WTC11 (cell line): ENCODE measurements at regions not wholly inside any gene's neighbourhood (a gene's known extent, or its start where the extent isn't known, plus 50 kb on each side); places are given as distances from the start of the nearest gene placed in this dataset.

Experiments used
- RELA ChIP-seq: sonication (generic); formaldehyde crosslinking; IDR thresholded peaks from 2 replicates; pipeline ENCODE4 v1.8.1; 2022; ENCODE audit warnings: missing genetic modification reagents, mild to moderate bottlenecking, borderline replicate concordance
- SP1 ChIP-seq: sonication (generic); formaldehyde crosslinking; conservative IDR thresholded peaks from 2 replicates; pipeline ENCODE4 v1.8.1; 2022; ENCODE audit warnings: missing genetic modification reagents
- TEAD1 ChIP-seq: sonication (generic); formaldehyde crosslinking; IDR thresholded peaks from 2 replicates; pipeline ENCODE4 v1.8.0; 2022; ENCODE audit warnings: mild to moderate bottlenecking, missing genetic modification reagents
- ZNF416 ChIP-seq: fragments of 250-450 bp; sonication (Bioruptor Pico); IDR thresholded peaks from 2 replicates; pipeline ENCODE4 v1.9.0; 2021; ENCODE audit warnings: mild to moderate bottlenecking, inconsistent platforms
- TF ChIP-seq, protein P1 (sequence below): fragments of 200-600 bp; IDR thresholded peaks from 2 replicates; pipeline ENCODE4 v1.8.0; 2022; ENCODE audit warnings: antibody characterized with exemption
- TF ChIP-seq, protein P2 (sequence below): sonication (generic); formaldehyde crosslinking; IDR thresholded peaks from 2 replicates; pipeline ENCODE4 v1.8.1; 2023; ENCODE audit warnings: mild to moderate bottlenecking, missing genetic modification reagents
- TF ChIP-seq, protein P3 (sequence below): sonication (generic); formaldehyde crosslinking; IDR thresholded peaks from 2 replicates; pipeline ENCODE4 v1.8.1; 2023; ENCODE audit warnings: mild to moderate bottlenecking, missing genetic modification reagents, moderate library complexity

DNA sequence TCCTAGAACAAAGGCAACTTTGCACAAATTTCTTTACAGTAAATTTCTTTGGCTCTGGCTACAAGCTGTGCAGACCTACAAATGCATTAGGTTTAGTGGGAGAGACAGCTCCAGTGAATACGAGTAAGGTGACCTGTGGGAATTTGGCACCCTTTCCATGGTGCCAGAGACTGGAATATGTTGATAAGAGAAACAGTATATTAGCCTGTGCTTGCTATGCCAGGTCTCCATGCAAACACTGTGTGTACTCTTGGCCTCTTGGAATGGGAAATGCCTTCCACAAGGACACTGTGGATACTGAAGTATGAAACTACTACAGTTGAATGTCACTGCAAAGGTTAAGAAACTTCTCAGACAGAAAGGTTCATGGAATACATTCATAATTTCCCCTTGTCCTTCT lies 458.5 kb downstream of the IRX1 start:
- TF ChIP-seq SP1 (CRISPR knock-in tag), result no peak
- TF ChIP-seq, protein P1, sequence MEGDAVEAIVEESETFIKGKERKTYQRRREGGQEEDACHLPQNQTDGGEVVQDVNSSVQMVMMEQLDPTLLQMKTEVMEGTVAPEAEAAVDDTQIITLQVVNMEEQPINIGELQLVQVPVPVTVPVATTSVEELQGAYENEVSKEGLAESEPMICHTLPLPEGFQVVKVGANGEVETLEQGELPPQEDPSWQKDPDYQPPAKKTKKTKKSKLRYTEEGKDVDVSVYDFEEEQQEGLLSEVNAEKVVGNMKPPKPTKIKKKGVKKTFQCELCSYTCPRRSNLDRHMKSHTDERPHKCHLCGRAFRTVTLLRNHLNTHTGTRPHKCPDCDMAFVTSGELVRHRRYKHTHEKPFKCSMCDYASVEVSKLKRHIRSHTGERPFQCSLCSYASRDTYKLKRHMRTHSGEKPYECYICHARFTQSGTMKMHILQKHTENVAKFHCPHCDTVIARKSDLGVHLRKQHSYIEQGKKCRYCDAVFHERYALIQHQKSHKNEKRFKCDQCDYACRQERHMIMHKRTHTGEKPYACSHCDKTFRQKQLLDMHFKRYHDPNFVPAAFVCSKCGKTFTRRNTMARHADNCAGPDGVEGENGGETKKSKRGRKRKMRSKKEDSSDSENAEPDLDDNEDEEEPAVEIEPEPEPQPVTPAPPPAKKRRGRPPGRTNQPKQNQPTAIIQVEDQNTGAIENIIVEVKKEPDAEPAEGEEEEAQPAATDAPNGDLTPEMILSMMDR, result no peak
- TF ChIP-seq TEAD1 (CRISPR knock-in tag), result no peak
- TF ChIP-seq, protein P2, sequence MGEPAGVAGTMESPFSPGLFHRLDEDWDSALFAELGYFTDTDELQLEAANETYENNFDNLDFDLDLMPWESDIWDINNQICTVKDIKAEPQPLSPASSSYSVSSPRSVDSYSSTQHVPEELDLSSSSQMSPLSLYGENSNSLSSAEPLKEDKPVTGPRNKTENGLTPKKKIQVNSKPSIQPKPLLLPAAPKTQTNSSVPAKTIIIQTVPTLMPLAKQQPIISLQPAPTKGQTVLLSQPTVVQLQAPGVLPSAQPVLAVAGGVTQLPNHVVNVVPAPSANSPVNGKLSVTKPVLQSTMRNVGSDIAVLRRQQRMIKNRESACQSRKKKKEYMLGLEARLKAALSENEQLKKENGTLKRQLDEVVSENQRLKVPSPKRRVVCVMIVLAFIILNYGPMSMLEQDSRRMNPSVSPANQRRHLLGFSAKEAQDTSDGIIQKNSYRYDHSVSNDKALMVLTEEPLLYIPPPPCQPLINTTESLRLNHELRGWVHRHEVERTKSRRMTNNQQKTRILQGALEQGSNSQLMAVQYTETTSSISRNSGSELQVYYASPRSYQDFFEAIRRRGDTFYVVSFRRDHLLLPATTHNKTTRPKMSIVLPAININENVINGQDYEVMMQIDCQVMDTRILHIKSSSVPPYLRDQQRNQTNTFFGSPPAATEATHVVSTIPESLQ (CRISPR knock-in tag), result no peak
- TF ChIP-seq ZNF416 (CRISPR knock-in tag), result no peak
- TF ChIP-seq, protein P3, sequence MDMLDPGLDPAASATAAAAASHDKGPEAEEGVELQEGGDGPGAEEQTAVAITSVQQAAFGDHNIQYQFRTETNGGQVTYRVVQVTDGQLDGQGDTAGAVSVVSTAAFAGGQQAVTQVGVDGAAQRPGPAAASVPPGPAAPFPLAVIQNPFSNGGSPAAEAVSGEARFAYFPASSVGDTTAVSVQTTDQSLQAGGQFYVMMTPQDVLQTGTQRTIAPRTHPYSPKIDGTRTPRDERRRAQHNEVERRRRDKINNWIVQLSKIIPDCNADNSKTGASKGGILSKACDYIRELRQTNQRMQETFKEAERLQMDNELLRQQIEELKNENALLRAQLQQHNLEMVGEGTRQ (CRISPR knock-in tag), result no peak
- TF ChIP-seq RELA, result no peak
